ENCODE measurements at regions not wholly inside any gene's neighbourhood (a gene's known extent, or its start where the extent isn't known, plus 50 kb on each side); places are given as distances from the start of the nearest gene placed in this dataset.
"Not testable (repeated sequence)": the region's sequence is repeated elsewhere in the genome, so short reads cannot be mapped to it uniquely, and the experiment has no call there.

DNA sequence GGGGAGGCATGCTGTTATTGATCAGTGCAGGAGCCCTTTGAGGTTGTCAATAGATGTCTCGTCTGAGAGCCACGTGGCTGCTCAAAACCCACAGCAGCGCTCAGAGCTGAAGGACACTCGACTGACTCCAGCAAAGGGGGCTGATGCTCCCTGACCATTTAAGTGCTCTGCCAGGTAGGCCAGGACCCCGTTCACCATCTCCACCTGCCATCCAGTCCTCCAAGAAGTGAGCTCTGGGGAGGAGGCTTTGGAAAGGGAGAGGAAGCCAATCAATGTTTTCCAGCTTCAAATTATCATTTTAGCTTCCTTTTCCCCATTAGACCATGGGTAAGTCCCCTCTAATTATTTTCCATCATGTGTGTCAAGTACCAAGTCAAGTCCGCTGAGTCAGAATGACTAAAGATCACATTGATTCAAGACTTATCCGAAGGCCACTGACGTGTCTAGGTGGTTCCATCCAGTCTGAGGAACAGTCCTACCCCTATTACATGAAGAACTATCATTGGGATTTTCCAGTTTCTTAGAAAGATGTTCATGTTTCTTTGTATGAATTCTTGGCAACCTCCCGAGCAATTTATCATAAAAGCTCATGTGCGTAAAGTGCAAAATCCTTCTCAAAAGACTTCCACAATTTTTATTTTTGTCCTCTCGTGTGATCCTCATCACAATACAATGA lies 302.6 kb upstream of the LYZL1 start:
- TF ChIP-seq FOXP2 (optimal IDR thresholded peaks at IDR 0.05; ENCODE audit: control extremely low read depth, extremely low read length, insufficient read depth) (no peak), EZH2 (IDR thresholded peaks at IDR 0.05) (no peak), POLR2AphosphoS5 (IDR thresholded peaks at IDR 0.05; ENCODE audit: borderline replicate concordance, low read depth, low read length) (no peak)
- no peak overlapping the region for H3K4me3 ChIP-seq
- no peak overlapping the region for H3K9ac ChIP-seq (ENCODE audit: insufficient read length)
- no peaks in the 10 kb centered on the region for H3K9me3 ChIP-seq (ENCODE audit: low read depth, low read length)
- no peaks in the 10 kb centered on the region for H3K36me3 ChIP-seq (ENCODE audit: insufficient read depth, low read length)
- H3K27ac ChIP-seq = no peak overlapping the region
- DNase-seq (ENCODE audit: low read depth, low spot score) = no peak

DNA sequence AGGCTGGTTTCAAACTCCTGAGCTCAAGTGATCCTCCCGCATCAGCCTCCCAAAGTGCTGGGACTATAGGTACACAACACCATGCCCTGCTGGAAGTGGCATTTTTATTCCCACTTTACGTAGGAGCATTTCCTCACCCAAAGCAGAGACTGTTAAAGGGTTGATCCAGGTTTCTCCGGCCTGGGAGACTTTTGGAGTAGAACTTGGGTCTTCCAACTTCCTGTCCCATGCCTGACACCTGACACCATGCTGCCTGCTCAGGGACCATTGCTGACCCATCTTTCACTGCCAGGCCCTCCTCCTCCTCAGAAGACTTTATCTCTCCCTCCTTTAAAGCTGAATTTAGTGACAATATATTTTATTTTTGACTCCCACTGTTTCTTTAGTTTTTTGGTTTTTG lies 302.0 kb upstream of the LYZL1 start:
- H3K36me3 ChIP-seq (ENCODE audit: insufficient read depth, low read length) = no peaks in the 10 kb centered on the region
- TF ChIP-seq POLR2AphosphoS5 (IDR thresholded peaks at IDR 0.05; ENCODE audit: borderline replicate concordance, low read depth, low read length) (no peak), EZH2 (IDR thresholded peaks at IDR 0.05) (no peak), FOXP2 (optimal IDR thresholded peaks at IDR 0.05; ENCODE audit: control extremely low read depth, extremely low read length, insufficient read depth) (no peak)
- H3K27ac ChIP-seq = no peak overlapping the region
- DNase-seq (ENCODE audit: low read depth, low spot score) = no peak
- no peak overlapping the region for H3K4me3 ChIP-seq
- no peaks in the 10 kb centered on the region for H3K9me3 ChIP-seq (ENCODE audit: low read depth, low read length)
- no peak overlapping the region for H3K9ac ChIP-seq (ENCODE audit: insufficient read length)

DNA sequence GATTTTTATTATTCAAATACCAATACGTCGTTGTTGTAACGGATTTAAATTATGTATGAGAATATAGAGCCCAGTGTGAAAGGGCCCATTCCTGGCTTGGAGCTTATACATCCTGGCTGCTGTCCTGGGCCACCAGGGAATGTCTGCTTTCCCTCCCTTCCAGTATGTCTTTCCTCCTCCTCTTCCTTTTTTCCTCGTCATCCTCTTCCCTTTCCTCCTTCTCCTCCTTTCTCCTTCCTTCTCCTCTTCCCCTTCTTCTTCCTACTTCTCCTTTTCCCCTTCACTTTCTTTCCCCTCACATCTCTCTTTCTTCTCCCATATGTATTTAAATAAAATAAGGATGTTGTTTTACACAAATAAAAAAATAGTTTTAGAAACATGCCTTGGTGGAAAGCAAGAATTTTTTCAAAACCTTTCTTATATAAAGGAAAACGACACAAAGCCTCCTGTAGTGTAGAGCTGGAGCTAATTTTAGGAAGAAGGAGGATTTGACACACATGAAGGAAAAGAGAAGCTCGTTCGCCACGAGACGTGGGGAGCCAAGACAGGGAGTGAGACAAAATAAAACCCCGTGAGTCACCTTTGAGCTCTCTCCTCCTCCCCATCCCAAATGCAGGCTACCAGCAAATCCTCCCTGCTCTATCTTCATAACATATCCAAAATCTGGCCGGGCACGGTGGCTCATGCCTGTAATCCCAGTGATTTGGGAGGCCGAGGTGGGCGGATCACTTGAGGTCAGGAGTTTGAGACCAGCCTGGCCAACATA lies 301.1 kb upstream of the LYZL1 start:
- TF ChIP-seq FOXP2 (optimal IDR thresholded peaks at IDR 0.05; ENCODE audit: control extremely low read depth, extremely low read length, insufficient read depth) = no peak
- no peak for TF ChIP-seq EZH2 (IDR thresholded peaks at IDR 0.05)
- TF ChIP-seq POLR2AphosphoS5 (IDR thresholded peaks at IDR 0.05; ENCODE audit: borderline replicate concordance, low read depth, low read length) = no peak
- H3K9me3 ChIP-seq (ENCODE audit: low read depth, low read length) = no peaks in the 10 kb centered on the region
- no peak for DNase-seq (ENCODE audit: low read depth, low spot score)
- no peaks in the 10 kb centered on the region for H3K36me3 ChIP-seq (ENCODE audit: insufficient read depth, low read length)
- H3K4me3 ChIP-seq = no peak overlapping the region
- H3K9ac ChIP-seq (ENCODE audit: insufficient read length) = no peak overlapping the region
- H3K27ac ChIP-seq = no peak overlapping the region

DNA sequence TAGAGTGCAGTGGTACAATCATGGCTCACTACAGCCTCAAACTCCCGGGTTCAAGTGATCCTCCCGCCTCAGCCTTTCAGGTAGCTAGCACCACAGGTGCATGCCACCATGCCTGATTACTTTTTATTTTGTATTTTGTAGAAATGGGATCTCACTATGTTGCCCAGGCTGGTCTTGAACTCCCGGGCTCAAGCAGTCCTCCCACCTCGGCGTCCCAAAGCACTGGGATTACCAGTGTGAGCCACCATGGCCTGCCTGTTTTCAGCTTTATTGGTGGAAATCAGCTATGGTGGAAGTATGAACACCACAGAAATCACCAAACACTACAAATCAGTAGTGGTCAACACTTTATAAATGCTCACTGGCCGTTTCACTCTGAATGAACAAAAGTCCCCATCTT lies 299.9 kb upstream of the LYZL1 start:
- Histone ChIP-seq H3K9ac (ENCODE audit: insufficient read length) (no peak overlapping the region), H3K9me3 (ENCODE audit: low read depth, low read length) (no peaks in the 10 kb centered on the region), H3K4me3 (no peak overlapping the region), H3K27ac (no peak overlapping the region), H3K36me3 (ENCODE audit: insufficient read depth, low read length) (no peaks in the 10 kb centered on the region)
- TF ChIP-seq EZH2 (IDR thresholded peaks at IDR 0.05) = no peak
- no peak for TF ChIP-seq POLR2AphosphoS5 (IDR thresholded peaks at IDR 0.05; ENCODE audit: borderline replicate concordance, low read depth, low read length)
- TF ChIP-seq FOXP2 (optimal IDR thresholded peaks at IDR 0.05; ENCODE audit: control extremely low read depth, extremely low read length, insufficient read depth) = no peak
- no peak for DNase-seq (ENCODE audit: low read depth, low spot score)

DNA sequence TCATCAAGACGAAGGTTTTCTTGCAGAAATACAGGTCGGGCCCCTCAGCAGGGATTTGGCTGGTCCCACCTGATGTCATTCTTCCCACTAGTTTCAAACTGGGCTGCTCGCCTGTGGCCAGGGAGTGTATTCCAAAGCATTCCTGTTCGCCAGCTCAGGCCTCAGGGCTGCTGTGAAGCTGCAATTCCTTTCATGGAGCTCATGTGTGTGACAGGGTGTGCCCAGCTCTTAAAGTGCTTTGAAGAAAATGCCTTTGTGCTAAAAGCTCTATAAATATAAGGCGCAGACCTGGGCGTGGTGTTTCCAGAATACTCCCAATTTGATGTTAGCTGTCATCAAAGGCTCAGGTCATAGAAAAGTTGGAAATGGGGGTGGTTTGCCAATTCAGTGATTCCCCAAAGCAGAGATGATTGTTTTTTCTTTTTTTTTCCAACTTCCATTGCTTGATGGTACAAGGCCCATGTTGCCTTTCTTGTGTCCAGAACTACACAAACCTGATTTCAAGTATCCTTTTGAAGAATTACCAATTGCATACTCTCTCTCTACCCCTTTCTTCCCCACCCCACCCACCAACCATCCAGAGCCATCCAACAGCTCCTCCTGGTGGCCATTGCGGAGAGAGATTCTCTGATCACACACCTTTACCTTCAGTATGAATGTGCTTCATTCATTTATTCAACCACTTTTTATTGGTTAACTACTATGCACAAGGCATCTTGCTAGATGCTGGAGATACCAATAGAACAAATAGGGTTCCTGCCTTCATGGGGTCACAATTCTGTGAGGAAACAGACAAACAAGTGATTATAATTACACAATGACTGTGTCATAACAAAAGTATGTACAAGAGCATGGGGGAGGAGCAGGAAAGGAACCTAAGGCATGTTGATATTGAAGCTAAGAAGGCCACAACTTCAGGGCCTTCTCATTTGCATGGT lies 297.3 kb upstream of the LYZL1 start:
- Histone ChIP-seq H3K27ac (no peak overlapping the region), H3K9me3 (ENCODE audit: low read depth, low read length) (no peaks in the 10 kb centered on the region)
- DNase-seq (ENCODE audit: low read depth, low spot score) = no peak

DNA sequence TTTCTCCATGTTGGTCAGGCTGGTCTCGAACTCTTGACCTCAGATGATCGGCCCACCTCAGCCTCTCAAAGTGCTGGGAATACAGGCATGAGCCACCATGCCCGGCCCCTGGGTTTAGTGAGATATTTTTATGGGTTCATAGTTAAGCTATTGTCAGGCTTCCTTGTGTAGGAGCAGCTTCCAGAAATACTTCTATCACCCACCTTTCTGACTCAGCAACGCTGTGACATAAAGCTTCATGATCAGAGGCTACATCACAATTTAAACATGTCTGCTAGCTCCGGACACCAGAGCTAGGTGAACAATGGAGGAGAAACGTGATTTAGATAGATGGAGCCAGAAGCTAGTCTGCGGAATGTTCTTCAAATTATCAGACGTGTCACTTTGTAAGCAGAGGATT lies 295.8 kb upstream of the LYZL1 start:
- Histone ChIP-seq H3K9ac (ENCODE audit: insufficient read length) (no peak overlapping the region), H3K36me3 (ENCODE audit: insufficient read depth, low read length) (no peaks in the 10 kb centered on the region), H3K27ac (no peak overlapping the region), H3K4me3 (no peak overlapping the region), H3K9me3 (ENCODE audit: low read depth, low read length) (no peaks in the 10 kb centered on the region)
- TF ChIP-seq EZH2 (IDR thresholded peaks at IDR 0.05) (no peak), POLR2AphosphoS5 (IDR thresholded peaks at IDR 0.05; ENCODE audit: borderline replicate concordance, low read depth, low read length) (no peak), FOXP2 (optimal IDR thresholded peaks at IDR 0.05; ENCODE audit: control extremely low read depth, extremely low read length, insufficient read depth) (no peak)
- DNase-seq (ENCODE audit: low read depth, low spot score) = no peak

More for the DNA sequence above, 297.3 kb upstream of the LYZL1 start:
- H3K9ac ChIP-seq (ENCODE audit: insufficient read length) = no peak overlapping the region
- no peak overlapping the region for H3K4me3 ChIP-seq
- TF ChIP-seq FOXP2 (optimal IDR thresholded peaks at IDR 0.05; ENCODE audit: control extremely low read depth, extremely low read length, insufficient read depth) = no peak
- no peak for TF ChIP-seq POLR2AphosphoS5 (IDR thresholded peaks at IDR 0.05; ENCODE audit: borderline replicate concordance, low read depth, low read length)
- no peak for TF ChIP-seq EZH2 (IDR thresholded peaks at IDR 0.05)
- H3K36me3 ChIP-seq (ENCODE audit: insufficient read depth, low read length) = no peaks in the 10 kb centered on the region

DNA sequence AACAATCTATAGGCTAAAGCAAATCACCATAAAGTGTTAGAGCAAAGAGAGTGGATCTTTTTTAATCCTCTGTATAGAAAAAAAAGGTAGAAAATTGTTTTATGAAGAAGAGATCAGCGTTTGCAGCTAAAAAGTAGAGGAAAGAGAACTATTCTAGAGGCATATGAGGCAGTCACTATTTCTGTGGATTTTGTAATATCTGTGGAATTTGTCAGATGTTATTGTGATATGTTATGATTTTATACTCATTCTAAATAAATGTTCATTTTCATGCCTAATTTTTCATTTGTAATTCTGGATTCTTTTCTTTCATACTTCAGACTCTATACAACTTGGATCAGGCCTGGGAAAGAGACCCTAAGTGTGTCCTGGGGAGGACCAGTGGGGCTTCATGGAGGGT lies 295.0 kb upstream of the LYZL1 start:
- Histone ChIP-seq H3K27ac (no peak overlapping the region), H3K9ac (ENCODE audit: insufficient read length) (no peak overlapping the region), H3K9me3 (ENCODE audit: low read depth, low read length) (no peaks in the 10 kb centered on the region), H3K36me3 (ENCODE audit: insufficient read depth, low read length) (no peaks in the 10 kb centered on the region), H3K4me3 (no peak overlapping the region)
- TF ChIP-seq FOXP2 (optimal IDR thresholded peaks at IDR 0.05; ENCODE audit: control extremely low read depth, extremely low read length, insufficient read depth) (no peak), POLR2AphosphoS5 (IDR thresholded peaks at IDR 0.05; ENCODE audit: borderline replicate concordance, low read depth, low read length) (no peak), EZH2 (IDR thresholded peaks at IDR 0.05) (no peak)
- DNase-seq (ENCODE audit: low read depth, low spot score) = no peak

DNA sequence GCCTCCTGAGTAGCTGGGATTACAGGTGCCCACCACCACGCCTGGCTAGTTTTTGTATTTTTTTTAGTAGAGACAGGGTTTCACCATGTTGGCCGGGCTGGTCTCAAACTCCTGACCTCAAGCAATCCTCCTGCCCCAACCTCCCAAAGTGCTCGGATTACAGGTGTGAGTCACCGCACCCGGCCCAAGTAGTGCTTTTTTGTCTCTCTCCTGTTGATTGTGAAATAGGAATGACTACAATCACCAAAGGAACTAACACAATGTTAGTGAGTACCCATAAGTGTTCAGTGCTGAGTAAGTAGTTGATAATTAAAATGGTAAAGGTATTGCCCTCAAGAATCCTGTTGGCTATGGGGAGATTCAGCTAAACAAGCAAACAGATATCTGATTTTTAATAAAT lies 294.1 kb upstream of the LYZL1 start:
- H3K9ac ChIP-seq (ENCODE audit: insufficient read length); H3K36me3 ChIP-seq (ENCODE audit: insufficient read depth, low read length); H3K9me3 ChIP-seq (ENCODE audit: low read depth, low read length); H3K27ac ChIP-seq; DNase-seq (ENCODE audit: low read depth, low spot score); H3K4me3 ChIP-seq: not testable (repeated sequence)
